ENCODE measurements at regions not wholly inside any gene's neighbourhood (a gene's known extent, or its start where the extent isn't known, plus 50 kb on each side); places are given as distances from the start of the nearest gene placed in this dataset.

- no peak for TF ChIP-seq ZFX (IDR thresholded peaks at IDR 0.05)
- TF ChIP-seq CTCF (conservative IDR thresholded peaks at IDR 0.05) = no peak
- H3K27ac ChIP-seq = no peak overlapping the region
Measured at GRCh38 chr20:7497985-7498384, 442.3 kb downstream of the HAO1 start.

GRCh38 chr20:7499201-7499600 lies 441.1 kb downstream of the HAO1 start:
- no peak for TF ChIP-seq CTCF (conservative IDR thresholded peaks at IDR 0.05)
- TF ChIP-seq ZFX (IDR thresholded peaks at IDR 0.05) = no peak

GRCh38 chr20:7500231-7500663 lies 440.0 kb downstream of the HAO1 start:
- TF ChIP-seq CTCF (conservative IDR thresholded peaks at IDR 0.05) = no peak
- TF ChIP-seq ZFX (IDR thresholded peaks at IDR 0.05) = no peak
- H3K27ac ChIP-seq = no peak overlapping the region

More at GRCh38 chr20:7499201-7499600, 441.1 kb downstream of the HAO1 start:
- H3K27ac ChIP-seq = no peak overlapping the region

GRCh38 chr20:7503501-7503900 lies 436.8 kb downstream of the HAO1 start:
- TF ChIP-seq ZFX (IDR thresholded peaks at IDR 0.05) = no peak
- TF ChIP-seq CTCF (conservative IDR thresholded peaks at IDR 0.05) = no peak
- no peak overlapping the region for H3K27ac ChIP-seq

- TF ChIP-seq ZFX (IDR thresholded peaks at IDR 0.05) (no peak), CTCF (conservative IDR thresholded peaks at IDR 0.05) (no peak)
- H3K27ac ChIP-seq = no peak overlapping the region
Measured at GRCh38 chr20:7505152-7505834, 435.0 kb downstream of the HAO1 start.

GRCh38 chr20:7505835-7506221 lies 434.4 kb downstream of the HAO1 start:
- H3K27ac ChIP-seq = no peak overlapping the region
- TF ChIP-seq CTCF (conservative IDR thresholded peaks at IDR 0.05) (no peak), ZFX (IDR thresholded peaks at IDR 0.05) (no peak)

GRCh38 chr20:7516621-7517111 lies 423.6 kb downstream of the HAO1 start:
- TF ChIP-seq CTCF (conservative IDR thresholded peaks at IDR 0.05) (no peak), ZFX (IDR thresholded peaks at IDR 0.05) (no peak)
- H3K27ac ChIP-seq = no peak overlapping the region
